ENCODE measurements at regions not wholly inside any gene's neighbourhood (a gene's known extent, or its start where the extent isn't known, plus 50 kb on each side); places are given as distances from the start of the nearest gene placed in this dataset.

- no peak for TF ChIP-seq MYB (IDR thresholded peaks at IDR 0.05; ENCODE audit: borderline replicate concordance, low read depth, low read length)
- no peak for TF ChIP-seq REST (IDR thresholded peaks at IDR 0.05; ENCODE audit: low read depth, low read length)
- TF ChIP-seq CTCF (IDR thresholded peaks at IDR 0.05 in 2 of 3, conservative IDR thresholded peaks at IDR 0.05 in 1 of 3; ENCODE audit: control insufficient read depth in 2 of 3, extremely low read depth in 1 of 3, insufficient read depth in 1 of 3, low read depth in 3 of 3, low read length in 3 of 3), result no peak
- TF ChIP-seq EP300 (IDR thresholded peaks at IDR 0.05; ENCODE audit: borderline replicate concordance in 1 of 2, control insufficient read depth in 1 of 2, low read depth in 2 of 2, low read length in 2 of 2), result no peak
- TF ChIP-seq POLR2A (IDR thresholded peaks at IDR 0.05; ENCODE audit: low read depth, low read length), result no peak
- TF ChIP-seq ATF3 (IDR thresholded peaks at IDR 0.05; ENCODE audit: borderline replicate concordance, extremely low read depth, low read depth, low read length), result no peak
- TF ChIP-seq MAX (IDR thresholded peaks at IDR 0.05; ENCODE audit: low read depth, low read length), result no peak
- TF ChIP-seq HDAC2 (IDR thresholded peaks at IDR 0.05), result no peak
- TF ChIP-seq SIN3A (IDR thresholded peaks at IDR 0.05; ENCODE audit: low read depth, low read length), result no peak
- TF ChIP-seq ZBTB4 (CRISPR knock-in tag; IDR thresholded peaks at IDR 0.05), result no peak
Measured at GRCh38 chr7:36040679-36041078, 112.4 kb upstream of the EEPD1 start.
